ENCODE measurements at regions not wholly inside any gene's neighbourhood (a gene's known extent, or its start where the extent isn't known, plus 50 kb on each side); places are given as distances from the start of the nearest gene placed in this dataset.

DNA sequence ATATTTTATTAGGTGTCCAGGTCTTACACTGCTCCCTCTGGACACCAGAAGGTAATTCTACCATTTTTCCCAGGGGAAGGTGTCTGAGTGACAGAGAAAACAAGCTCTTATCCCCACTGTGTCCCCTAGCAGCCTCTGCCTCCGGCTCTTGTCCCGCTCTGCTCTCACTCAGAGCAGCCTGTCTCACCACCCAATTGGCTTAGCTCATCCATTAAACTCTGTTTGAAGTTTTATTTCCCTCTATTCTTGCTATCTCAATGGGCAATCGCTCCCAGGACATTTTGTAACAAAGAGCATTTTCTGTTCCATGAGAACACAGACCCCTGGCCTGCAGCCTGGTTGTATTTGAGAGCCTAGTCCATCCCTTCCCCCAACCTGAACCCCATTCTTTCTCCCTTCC lies 90.6 kb upstream of the LDAH start (continued):
- TF ChIP-seq, protein P1, sequence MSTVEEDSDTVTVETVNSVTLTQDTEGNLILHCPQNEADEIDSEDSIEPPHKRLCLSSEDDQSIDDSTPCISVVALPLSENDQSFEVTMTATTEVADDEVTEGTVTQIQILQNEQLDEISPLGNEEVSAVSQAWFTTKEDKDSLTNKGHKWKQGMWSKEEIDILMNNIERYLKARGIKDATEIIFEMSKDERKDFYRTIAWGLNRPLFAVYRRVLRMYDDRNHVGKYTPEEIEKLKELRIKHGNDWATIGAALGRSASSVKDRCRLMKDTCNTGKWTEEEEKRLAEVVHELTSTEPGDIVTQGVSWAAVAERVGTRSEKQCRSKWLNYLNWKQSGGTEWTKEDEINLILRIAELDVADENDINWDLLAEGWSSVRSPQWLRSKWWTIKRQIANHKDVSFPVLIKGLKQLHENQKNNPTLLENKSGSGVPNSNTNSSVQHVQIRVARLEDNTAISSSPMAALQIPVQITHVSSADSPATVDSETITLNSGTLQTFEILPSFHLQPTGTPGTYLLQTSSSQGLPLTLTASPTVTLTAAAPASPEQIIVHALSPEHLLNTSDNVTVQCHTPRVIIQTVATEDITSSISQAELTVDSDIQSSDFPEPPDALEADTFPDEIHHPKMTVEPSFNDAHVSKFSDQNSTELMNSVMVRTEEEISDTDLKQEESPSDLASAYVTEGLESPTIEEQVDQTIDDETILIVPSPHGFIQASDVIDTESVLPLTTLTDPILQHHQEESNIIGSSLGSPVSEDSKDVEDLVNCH (CRISPR knock-in tag; IDR thresholded peaks at IDR 0.05) = no peak
- TF ChIP-seq SMARCC2 (IDR thresholded peaks at IDR 0.05) = no peak

GRCh38 chr2:20900052-20900636 lies 77.2 kb upstream of the LDAH start:
- H3K4me1 ChIP-seq (ENCODE audit: insufficient read depth, low read length) = peaks cover 7% of the 10 kb centered on the region; the same call in 1 of the 2 replicates
- BruUV-seq (replicated peaks) = no TSS peak
- POLR2A ChIA-PET = no interaction called here
- WGBS (ENCODE audit: low lambda C conversion rate) = 3% methylated on average over 2 of the region's 2 CpGs
- no peak overlapping the region for H3K4me3 ChIP-seq (replicated peaks in 1 of 3; ENCODE audit: insufficient read depth in 1 of 3, low read depth in 2 of 3, low read length in 3 of 3)
- no peak overlapping the region for H2AFZ ChIP-seq (ENCODE audit: low read length)
- H3K9me3 ChIP-seq (ENCODE audit: low read length) = no peaks in the 10 kb centered on the region
- intact Hi-C loops (cut with micrococcal nuclease; ENCODE audit: unreplicated experiment) (no loop called here), in situ Hi-C loops (cut with HindIII; ENCODE audit: extremely low pct_ligation_motif_present, low pct_unique_long_range_greater_than_20kb) (no loop called here)
- peaks cover 4 to 45% of the 10 kb centered on the region in 2 experiments; a peak in 4 of 5 replicates for H3K27me3 ChIP-seq (ENCODE audit: control insufficient read depth in 1 of 2, insufficient read depth in 2 of 2, low read length in 2 of 2)
- no peaks in the 10 kb centered on the region for H3K79me2 ChIP-seq (ENCODE audit: insufficient read depth, low read length)
- H3K4me2 ChIP-seq (ENCODE audit: low read depth, low read length) = no peak overlapping the region
- H3K36me3 ChIP-seq (replicated peaks in 1 of 2; ENCODE audit: control insufficient read depth in 1 of 2, insufficient read depth in 2 of 2, low read length in 2 of 2) = no peaks in the 10 kb centered on the region
- no peak for ATAC-seq
- TF ChIP-seq DNMT1 (CRISPR knock-in tag; IDR thresholded peaks at IDR 0.05) = no peak
- TF ChIP-seq HDAC1 (CRISPR knock-in tag; IDR thresholded peaks at IDR 0.05) = no peak
- TF ChIP-seq, protein P2, sequence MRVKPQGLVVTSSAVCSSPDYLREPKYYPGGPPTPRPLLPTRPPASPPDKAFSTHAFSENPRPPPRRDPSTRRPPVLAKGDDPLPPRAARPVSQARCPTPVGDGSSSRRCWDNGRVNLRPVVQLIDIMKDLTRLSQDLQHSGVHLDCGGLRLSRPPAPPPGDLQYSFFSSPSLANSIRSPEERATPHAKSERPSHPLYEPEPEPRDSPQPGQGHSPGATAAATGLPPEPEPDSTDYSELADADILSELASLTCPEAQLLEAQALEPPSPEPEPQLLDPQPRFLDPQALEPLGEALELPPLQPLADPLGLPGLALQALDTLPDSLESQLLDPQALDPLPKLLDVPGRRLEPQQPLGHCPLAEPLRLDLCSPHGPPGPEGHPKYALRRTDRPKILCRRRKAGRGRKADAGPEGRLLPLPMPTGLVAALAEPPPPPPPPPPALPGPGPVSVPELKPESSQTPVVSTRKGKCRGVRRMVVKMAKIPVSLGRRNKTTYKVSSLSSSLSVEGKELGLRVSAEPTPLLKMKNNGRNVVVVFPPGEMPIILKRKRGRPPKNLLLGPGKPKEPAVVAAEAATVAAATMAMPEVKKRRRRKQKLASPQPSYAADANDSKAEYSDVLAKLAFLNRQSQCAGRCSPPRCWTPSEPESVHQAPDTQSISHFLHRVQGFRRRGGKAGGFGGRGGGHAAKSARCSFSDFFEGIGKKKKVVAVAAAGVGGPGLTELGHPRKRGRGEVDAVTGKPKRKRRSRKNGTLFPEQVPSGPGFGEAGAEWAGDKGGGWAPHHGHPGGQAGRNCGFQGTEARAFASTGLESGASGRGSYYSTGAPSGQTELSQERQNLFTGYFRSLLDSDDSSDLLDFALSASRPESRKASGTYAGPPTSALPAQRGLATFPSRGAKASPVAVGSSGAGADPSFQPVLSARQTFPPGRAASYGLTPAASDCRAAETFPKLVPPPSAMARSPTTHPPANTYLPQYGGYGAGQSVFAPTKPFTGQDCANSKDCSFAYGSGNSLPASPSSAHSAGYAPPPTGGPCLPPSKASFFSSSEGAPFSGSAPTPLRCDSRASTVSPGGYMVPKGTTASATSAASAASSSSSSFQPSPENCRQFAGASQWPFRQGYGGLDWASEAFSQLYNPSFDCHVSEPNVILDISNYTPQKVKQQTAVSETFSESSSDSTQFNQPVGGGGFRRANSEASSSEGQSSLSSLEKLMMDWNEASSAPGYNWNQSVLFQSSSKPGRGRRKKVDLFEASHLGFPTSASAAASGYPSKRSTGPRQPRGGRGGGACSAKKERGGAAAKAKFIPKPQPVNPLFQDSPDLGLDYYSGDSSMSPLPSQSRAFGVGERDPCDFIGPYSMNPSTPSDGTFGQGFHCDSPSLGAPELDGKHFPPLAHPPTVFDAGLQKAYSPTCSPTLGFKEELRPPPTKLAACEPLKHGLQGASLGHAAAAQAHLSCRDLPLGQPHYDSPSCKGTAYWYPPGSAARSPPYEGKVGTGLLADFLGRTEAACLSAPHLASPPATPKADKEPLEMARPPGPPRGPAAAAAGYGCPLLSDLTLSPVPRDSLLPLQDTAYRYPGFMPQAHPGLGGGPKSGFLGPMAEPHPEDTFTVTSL (CRISPR knock-in tag; IDR thresholded peaks at IDR 0.05; ENCODE audit: borderline replicate concordance) = no peak
- DNase-seq (ENCODE audit: low spot score) = no peak
- CTCF ChIA-PET (ENCODE audit: low intra/inter-chr PET ratio, low total read pairs) = no interaction called here
- no peaks in the 10 kb centered on the region for H4K20me1 ChIP-seq (ENCODE audit: insufficient read depth, low read length)
- no peak for FAIRE-seq
- H3K9ac ChIP-seq (ENCODE audit: insufficient read depth, low read depth, low read length) = no peak overlapping the region
- no peak overlapping the region for H3K27ac ChIP-seq (ENCODE audit: extremely low read length, insufficient read depth, low read length)

Measured in HepG2 (cell line).